ENCODE measurements at regions not wholly inside any gene's neighbourhood (a gene's known extent, or its start where the extent isn't known, plus 50 kb on each side); places are given as distances from the start of the nearest gene placed in this dataset.

DNA sequence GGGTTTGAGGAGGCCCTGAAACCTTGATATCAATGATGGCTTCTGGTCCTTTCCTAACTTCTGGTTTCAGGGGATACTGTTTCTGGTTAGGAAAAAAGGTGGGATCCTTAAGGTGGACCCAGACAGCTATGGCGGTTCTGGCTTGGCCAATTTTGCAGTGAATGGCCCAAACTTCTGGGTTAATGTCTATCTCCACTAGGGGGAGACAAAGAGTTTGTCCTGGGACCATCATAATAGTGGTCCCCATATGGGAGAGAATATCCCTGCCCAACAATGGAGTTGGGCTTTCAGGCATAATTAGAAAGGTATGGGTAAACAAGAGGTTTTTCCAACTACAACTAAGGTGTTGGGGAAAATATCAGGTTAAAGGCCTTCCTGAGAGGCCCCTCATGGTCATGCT lies 273.5 kb downstream of the CALCRL start:
- in situ Hi-C loops (cut with MboI; ENCODE audit: low sequenced_read_pairs, unreplicated experiment) = no loop called here
- no peak for TF ChIP-seq CTCF (IDR thresholded peaks at IDR 0.05; ENCODE audit: borderline replicate concordance, control extremely low read depth, extremely low read depth, insufficient read depth, missing control alignments)
- no peak for DNase-seq (ENCODE audit: low spot score)

GRCh38 chr2:187171318-187171717 lies 276.7 kb downstream of the CALCRL start:
- DNase-seq (ENCODE audit: low spot score) = no peak
- in situ Hi-C loops (cut with MboI; ENCODE audit: low sequenced_read_pairs, unreplicated experiment) = no loop called here
- TF ChIP-seq CTCF (IDR thresholded peaks at IDR 0.05; ENCODE audit: borderline replicate concordance, control extremely low read depth, extremely low read depth, insufficient read depth, missing control alignments) = no peak

DNA sequence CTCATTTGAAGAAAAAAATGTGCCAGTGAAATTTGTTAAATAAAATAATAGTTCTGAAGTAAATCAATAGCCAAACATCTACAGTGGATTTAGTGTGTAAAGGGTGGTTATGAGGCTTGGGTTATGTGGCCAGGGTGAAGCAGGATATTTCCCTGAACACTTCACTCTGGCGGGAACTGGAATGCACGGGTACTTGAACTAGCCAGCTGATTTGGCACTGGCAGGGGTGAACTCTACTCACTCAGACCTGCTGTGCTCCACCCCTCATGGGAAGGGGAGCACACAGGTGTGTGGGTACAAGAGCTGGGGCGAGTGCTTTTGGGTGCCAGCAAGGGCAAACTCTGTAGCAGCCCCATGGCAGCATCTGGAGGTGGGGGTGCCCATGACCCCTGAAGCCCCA lies 278.2 kb downstream of the CALCRL start:
- TF ChIP-seq CTCF (IDR thresholded peaks at IDR 0.05; ENCODE audit: borderline replicate concordance, control extremely low read depth, extremely low read depth, insufficient read depth, missing control alignments) = no peak
- in situ Hi-C loops (cut with MboI; ENCODE audit: low sequenced_read_pairs, unreplicated experiment) = no loop called here
- no peak for DNase-seq (ENCODE audit: low spot score)

GRCh38 chr2:187168720-187169713 lies 279.0 kb downstream of the CALCRL start:
- DNase-seq (ENCODE audit: low spot score) = peak; percentile 40
- in situ Hi-C loops (cut with MboI; ENCODE audit: low sequenced_read_pairs, unreplicated experiment) = no loop called here
- no peak for TF ChIP-seq CTCF (IDR thresholded peaks at IDR 0.05; ENCODE audit: borderline replicate concordance, control extremely low read depth, extremely low read depth, insufficient read depth, missing control alignments)

GRCh38 chr2:187167491-187167890 lies 280.6 kb downstream of the CALCRL start:
- in situ Hi-C loops (cut with MboI; ENCODE audit: low sequenced_read_pairs, unreplicated experiment) = no loop called here

More at GRCh38 chr2:187167491-187167890, 280.6 kb downstream of the CALCRL start:
- no peak for DNase-seq (ENCODE audit: low spot score)
- no peak for TF ChIP-seq CTCF (IDR thresholded peaks at IDR 0.05; ENCODE audit: borderline replicate concordance, control extremely low read depth, extremely low read depth, insufficient read depth, missing control alignments)

Data from GM13976 (cell line).